Activated naive CD4-positive, alpha-beta T cell (primary cell): ENCODE measurements at regions not wholly inside any gene's neighbourhood (a gene's known extent, or its start where the extent isn't known, plus 50 kb on each side); places are given as distances from the start of the nearest gene placed in this dataset.

Experiments used
- DNase-seq, 4 experiments: peaks; one replicate each; lab custom pipeline; 2025; lab: John Stamatoyannopoulos, UW

DNA sequence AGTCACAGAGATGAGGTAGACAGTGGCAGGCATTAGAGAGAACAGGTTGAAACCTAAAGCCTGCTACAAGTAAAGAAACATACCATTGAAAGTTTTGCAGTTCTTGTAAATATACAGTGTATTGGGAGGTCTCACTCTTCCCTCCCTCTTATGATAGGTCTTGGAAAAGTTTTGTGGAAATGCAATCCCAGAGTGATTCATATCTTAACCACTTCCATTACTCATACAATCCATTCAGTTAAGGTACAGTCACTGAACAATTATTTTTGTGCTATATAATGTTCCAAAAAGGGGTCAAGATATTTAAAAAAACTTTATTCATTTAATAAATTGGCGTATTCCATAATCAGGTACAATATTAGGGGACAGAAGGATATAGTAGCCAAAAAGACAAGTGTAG lies 737.7 kb upstream of the ALCAM start:
- no peak for DNase-seq

DNA sequence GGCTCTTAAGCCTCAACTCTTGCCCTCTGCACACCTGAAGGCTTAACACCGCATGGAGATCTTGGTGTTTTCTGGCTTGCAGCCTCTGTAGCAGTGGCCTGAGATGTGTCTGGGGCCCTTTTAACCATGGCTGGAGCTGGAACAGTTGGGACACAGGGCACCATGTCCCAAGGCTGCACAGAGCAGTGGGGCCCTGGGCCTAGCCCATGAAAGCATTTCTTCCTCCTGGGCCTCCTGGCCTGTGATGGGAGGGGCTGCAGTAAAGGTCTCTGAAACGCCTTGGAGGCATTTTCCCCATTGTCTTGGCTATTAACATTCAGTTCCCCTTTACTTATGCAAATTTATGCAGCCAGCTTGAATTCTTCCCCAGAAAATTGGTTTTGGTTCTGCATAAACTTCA lies 735.5 kb upstream of the ALCAM start:
- DNase-seq, result no peak

DNA sequence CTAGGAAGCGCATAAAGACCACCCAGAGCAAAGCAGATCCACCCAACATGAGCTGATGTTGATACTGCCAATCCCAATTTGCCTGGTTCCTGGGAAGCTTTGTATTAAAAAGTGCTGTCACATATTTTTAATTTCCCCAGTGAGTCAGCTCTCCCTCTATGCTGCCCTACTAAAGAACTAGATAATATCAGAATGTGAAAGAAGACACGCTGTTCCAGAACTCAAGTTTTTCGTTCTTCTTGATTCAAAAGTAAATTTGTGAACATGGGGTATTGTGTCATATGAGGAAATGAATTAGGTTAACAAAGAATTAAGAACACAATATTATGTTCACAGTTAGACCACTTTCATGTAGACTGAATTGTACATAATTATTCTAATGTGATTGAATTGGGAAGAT lies 734.2 kb upstream of the ALCAM start:
- DNase-seq, result no peak

DNA sequence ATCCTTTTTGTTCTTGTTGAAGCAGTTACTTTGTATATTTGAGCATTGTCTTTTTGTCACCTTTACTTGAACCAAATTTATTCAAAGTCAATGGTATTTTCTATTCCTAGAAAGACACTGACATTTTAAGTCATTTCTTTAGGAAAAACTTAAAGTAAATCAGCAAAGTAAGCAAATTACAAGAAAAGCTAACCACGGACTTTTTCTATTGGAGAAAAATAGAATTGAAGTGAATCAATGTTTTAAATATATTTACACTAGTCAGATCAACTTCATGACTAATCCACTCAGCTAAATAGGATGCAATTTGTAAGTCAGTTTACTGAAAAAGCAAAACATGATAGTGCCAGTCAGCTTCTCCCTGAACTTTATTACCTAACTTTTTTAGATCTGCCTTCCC lies 733.8 kb upstream of the ALCAM start:
- DNase-seq, result no peak

DNA sequence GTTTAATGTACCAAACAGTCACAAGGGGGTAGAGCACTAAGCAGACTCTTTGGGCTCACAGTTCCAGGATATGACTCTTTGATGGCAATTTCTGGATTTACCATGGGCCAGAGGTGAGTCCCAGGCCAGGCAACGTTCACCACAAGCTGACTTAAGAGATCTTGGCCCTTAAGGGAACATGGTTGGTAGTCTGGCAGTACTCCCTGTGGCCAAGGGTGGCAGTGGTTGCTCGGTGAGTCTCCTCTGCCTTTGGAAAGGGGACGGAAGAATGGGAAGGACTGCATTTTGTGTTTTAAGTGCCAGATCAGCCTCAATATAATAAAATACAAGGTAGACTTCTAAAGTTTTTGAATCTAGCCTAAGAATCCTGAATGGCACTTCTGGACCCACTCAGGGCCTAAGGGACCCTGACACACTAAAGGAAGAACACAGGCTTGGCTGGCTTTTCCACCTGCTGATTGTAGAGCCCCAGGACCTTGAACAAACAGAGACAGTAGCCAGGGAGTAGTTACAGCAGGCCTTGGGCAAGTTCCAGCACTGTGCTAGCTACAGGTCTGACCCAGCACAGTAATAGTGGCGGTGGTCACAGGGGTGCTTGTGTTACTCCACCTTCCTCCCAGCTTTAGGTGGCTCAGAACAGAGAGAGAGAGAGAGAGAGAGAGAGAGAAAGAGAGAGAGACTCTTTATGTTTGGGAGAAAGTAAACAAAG lies 730.7 kb upstream of the ALCAM start:
- no peak for DNase-seq

DNA sequence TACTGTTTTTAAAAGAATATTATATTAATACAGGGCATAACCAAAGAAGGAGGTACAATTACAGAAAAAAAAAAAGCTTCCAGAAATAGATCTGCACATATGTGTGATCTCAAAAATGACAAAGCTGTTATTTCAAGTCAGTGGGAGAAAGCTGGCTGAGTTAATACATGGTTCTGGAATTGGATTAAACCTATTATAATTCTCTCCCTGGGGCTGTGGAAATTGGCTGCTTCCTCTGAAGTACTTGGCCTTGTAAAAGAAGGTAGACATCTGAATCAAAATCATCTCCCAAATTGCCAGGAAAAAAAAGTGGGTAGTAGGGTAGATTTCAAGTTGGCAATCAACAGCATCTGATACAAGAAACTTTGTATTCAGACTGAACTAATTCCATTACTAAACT lies 723.9 kb upstream of the ALCAM start:
- DNase-seq, result no peak

DNA sequence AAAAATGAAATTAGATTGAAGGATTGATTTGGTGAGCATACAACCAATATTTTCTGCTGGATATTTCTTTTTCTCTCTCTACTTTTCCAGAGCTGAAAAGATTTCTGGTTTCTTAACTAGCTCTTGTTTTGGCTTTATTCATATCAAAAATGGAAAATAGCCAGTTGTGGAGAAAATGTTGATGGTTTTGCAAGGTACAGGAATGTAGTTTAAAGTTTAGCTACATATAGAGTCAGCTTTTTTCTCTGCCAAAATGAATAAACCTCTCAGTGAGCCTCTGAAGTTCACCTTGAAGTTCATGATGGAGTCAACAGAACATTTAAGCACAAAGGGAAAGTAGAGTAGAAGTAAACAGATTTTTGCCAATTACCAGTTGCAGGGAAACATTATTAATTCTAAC lies 720.5 kb upstream of the ALCAM start:
- DNase-seq, result no peak

DNA sequence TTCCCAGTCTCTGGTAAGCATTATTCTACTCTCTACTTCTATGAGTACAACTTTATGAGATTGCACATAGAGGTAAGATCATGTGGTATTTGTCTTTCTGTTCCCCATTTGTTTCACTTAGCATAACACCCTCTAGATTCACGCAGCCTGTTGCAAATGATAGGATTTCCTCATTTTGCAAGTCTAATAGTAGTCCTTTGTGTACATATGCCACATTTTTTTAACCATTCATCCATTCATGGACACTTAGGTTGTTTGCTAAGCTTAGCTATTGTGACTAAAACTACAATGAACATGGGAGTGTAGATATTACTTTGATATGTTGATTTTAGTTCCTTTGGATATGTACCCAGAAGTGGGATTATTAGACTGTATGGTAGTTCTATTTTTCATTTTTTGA lies 717.9 kb upstream of the ALCAM start:
- no peak for DNase-seq

DNA sequence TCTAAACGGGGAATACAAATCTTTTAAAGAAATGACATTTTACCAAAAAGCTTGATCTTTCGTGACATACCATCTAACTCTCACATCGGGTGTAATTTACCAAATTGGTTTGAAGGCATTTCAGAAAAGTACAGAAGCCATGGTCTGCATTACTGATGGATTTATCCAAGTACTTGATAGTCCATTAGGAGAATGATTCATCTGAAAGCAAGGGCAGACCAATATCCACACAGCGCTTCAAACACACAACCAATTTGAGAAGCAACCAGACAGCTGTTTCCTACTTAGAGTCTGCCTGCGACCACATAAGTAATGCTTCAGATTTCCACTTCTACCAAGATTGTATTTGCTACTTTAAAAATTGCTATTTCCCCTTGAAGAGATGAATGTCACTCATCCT lies 697.6 kb upstream of the ALCAM start:
- no peak for DNase-seq

DNA sequence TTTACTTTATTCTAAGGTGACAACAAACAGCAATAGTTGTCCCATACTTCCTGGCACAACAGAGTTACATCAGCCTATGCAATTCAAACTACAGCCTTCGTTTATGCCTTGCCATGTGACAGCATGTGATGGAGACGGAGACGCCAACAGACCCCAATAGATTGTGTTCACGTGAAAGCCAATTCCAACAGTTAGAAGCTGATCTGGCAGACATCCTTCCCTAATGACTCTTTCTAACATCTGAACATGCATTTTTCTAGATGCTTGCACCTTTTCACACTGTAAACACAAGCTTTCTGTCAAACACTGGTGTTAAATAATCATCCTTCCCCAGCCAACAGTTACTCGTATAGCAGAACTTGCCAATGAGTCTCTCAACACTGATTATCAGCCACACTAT lies 694.4 kb upstream of the ALCAM start:
- DNase-seq, result no peak

DNA sequence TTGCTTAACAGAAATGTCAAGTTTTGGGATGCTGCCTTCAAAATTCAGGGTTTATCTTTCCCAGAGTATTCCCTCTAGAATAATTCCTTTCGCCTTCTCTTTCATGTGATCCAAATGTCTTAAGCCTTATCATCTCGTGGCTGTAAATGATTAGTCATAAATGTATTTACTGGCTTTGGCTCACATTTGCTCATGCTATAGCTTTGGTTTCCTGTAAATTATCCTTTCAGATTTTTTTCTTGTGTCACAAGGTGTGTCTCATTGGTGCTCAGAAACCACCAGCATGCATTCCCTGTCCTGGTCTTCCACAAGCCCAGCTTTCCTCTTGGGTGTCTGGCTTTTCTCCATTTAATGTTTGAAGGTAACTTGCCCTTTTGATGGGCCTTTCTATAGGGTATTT lies 692.7 kb upstream of the ALCAM start:
- no peak for DNase-seq

DNA sequence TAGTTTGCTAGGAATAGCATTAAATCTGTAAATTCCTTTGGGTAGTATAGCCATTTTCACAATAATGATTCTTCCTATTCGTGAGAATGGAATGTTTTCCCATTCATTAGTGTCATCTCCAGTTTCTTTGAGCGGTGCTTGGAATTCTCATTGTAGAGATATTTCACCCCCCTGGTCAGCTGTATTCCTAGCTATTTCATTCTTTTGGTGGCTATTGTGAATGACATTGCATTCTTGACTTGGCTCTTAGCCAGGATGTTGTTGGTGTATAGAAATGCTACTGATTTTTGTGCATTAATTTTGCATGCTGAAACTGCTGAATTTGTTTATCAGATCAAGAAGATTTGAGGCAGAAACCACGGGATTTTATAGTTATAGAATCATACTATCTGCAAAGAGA lies 690.5 kb upstream of the ALCAM start:
- no peak for DNase-seq

DNA sequence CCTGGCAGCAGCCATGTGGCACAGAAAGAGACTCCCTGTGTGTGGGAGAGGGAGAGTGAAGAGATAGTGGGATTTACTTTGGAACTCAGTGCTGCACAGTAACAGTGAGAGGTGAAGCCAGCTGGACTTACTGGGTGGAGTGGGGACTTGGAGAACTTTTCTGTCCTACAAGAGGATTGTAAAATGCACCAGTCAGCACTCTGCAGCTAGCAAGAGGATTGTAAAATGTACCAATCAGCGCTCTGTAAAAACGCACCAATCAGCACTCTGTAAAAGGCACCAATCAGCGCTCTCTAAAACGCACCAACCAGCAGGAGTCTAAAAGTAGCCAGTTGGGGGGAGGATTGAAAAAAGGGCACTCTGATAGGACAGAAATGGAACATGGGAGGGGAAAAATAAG lies 688.8 kb upstream of the ALCAM start:
- DNase-seq, result no peak

DNA sequence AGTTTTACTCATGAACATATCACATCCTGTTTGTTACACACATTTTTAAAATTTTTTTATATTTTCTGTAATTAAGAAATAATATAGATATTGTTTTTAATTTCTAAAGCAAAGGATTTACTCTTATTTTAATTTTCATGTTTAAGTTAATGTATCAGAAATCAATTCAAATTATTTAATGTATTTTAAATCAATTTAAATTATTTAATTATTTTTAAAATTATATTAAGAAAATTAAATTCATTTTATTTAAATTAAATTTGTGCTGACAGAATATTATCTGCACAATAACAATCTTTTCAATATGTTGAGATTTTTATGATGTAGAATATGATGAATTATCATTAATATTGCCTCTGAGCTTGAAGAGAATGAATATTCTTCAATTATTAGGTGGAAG lies 681.2 kb upstream of the ALCAM start:
- DNase-seq, result no peak

DNA sequence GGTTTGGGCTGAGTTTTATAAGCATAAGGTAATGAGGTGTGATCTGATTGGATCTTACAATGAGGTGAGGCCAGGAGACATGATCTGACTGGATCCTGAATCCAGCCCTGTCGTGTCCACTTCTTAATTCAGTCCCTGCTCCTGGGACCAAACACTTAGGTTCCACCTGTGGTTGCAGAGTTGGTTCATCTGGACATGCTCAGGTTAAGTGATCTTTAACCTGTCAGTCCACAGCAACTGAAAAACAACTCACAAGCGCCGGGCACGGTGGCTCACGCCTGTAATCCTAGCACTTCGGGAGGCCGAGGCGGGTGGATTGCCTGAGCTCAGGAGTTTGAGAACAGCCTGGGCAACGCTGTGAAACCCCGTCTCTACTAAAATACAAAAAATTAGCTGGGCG lies 679.3 kb upstream of the ALCAM start:
- no peak for DNase-seq

DNA sequence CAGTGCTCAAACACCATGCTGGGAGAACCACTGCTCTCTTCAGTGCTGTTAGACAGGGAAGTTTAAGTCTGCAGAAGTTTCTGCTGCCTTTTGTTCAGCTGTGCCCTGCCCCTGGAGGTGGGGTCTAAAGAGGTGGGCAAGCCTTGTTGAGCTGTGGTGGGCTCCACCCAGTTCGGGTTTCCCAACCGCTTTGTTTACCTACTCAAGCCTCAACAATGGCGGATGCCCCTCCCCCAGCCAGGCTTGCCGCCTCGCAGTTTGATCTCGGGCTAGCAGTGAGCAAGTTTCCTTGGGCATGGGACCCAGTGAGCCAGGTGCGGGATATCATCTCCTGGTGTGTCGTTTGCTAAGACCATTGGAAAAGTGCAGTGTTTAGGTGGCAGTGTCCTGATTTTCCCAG lies 670.2 kb upstream of the ALCAM start:
- no peak for DNase-seq

DNA sequence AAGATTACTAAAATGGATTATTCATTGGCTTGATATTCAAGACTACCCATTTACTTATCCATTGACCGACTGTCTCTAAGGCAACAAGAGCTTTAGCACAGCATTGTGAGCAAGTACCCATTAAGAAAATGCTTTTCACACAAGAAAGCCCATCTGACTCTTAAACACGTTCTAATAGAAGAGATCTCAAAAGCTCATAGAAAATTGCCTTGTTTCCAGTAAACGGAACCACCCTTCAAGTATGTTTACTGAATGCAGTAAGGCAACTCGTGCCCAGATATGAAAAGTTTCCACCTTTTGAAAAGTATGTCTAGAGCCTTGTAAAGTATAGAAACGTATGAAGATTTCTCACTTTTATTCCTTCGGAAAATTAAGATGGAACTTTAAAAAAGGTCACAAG lies 655.3 kb upstream of the ALCAM start:
- DNase-seq, result no peak

DNA sequence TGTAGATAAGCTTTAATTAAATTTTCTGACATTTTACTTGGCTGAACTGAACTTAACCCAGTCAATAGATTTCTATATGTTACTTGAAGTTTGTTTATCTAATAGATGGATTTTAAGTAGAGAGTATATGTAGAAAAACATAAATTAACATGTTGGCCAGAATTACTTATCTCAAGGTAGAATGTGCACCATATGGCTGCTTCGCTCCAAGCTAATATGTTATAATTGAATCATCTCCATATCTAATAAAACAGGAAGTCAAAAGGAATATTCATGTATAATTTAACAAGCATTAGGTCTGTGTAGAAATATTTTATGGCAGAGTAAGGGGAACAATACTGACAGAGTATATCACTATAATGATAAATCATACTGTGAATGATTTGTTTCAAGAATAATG lies 650.7 kb upstream of the ALCAM start:
- DNase-seq, result no peak

DNA sequence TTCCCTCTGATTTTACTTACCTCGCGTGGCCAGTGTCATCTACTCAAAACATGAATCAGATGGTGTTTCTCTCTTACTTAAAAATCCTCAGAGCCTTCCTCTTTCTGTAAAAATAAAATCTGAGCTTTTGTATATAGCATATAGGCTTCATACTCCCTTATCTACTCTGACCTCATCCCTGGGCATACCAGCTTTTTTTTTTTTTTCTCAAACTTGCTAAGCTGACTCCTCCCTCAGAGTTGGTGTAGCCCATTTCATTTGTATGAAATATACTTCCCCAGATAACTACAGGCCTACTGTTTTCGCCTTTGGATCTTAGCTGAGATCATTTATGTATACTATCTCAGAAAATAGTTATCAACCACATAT lies 648.9 kb upstream of the ALCAM start:
- DNase-seq, result no peak

DNA sequence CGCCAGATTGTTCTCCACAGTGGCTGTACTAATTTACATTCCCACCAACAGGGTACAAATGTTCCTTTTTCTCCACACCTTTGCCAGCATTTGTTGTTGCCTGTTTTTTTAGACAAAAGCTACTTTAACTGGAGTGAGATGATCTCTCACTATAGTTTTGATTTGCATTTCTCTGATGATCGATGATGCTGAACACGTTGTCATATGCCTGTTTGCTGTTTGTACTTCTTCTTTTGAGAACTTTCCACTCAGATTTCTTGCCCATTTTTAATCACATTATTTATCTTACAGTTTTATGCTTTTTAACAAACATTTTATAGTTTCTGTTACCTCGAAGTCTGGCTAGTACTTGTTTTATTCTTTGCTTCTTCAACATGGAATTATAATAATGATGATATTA lies 643.7 kb upstream of the ALCAM start:
- DNase-seq, result no peak

DNA sequence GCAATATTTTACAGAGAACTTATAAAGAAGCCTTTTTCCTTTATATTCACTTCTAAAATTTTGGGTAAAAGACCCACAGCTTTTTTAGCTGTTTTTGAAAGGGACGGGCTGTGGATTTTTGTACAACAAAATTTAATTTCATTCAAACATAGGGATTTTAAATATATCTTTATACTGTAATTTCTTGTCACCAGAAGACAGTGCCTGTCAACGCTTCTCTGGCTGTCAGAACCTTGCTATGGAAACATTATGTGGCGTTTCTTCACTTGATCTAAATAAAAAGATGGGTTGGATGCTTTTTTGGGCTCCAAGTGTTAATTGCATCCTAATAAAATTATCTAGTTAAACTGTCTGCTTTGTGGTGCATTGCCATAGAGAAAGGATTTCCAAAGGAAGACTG lies 635.6 kb upstream of the ALCAM start:
- no peak for DNase-seq

DNA sequence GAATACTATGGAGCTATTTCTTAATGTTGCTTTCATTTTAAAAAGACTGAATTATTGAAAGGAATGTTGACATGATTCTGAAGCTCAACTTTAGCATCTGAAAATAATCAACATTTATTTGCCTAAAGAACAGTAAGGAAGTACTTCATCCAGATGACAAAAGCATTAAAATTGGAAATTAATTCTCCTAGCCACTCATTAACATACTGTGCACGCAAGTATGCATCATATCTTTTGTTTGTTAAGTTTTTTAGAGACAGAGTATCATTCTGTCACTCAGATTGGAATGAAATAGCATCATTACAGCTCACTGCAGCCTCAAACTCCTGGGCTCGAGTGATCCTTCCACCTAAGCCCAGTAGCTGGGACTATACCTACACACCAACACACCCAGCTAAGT lies 632.1 kb upstream of the ALCAM start:
- DNase-seq, result no peak

DNA sequence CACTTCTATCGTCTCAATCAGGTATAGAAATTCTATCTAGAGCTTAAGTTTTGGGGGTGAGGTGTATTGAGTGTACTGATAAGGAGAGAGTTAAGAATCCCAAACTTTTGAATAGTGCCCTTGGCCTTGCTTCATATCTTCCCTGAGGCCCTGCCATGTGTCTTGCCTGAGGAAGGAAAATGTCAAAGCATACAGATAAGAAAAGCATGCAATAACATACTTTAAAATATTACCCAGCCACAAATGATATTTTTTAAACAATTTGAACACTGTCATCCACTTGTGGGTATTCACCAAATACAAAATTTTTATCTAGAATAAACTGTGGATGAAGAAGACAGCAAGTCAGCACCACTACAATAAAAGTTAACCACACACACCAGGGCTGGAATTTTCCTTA lies 631.0 kb upstream of the ALCAM start:
- no peak for DNase-seq

DNA sequence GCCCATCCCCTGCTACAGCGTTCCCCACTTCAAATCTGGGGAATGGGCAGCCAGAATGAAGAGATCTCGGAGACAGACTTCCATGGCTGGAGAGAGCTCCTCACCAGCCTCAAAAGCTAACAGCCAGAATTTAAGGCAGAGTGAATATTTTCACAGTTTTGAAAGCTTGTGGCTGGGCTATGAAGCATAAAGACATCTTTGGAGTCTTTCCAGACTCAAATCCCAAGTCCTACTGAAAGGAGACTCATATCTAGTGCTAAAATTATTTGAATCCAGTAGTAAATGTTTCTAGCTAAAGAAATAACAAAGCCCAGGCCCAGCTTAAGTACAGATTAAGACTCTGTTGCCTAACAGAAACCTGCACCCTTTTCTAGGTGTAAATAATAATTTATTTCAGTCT lies 628.4 kb upstream of the ALCAM start:
- no peak for DNase-seq

DNA sequence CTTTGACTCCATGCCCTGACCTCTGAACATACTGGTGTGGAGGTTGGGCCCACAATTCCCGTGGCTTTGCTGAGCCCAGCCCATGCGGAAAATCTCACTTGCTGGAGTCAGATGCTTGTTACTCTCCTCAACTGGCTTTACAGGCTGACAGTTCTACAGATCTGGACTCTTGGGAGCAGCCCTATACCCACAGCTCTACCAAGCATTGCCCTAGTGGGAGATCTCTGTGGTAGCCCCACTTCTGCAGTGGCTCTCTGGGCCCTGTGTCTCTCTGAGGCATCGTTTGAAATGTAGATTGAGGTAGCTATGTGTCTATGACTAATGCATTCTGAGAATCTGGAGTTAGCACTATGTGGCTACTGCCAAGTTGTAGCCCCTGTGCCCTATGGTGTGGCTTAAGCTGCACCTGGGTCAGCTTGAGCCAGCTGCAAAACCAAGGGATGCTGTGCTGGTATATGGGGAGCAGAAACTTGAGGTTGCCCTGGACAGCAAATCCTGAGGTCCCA lies 625.8 kb upstream of the ALCAM start:
- DNase-seq, result no peak
